ENCODE measurements at regions not wholly inside any gene's neighbourhood (a gene's known extent, or its start where the extent isn't known, plus 50 kb on each side); places are given as distances from the start of the nearest gene placed in this dataset.

DNA sequence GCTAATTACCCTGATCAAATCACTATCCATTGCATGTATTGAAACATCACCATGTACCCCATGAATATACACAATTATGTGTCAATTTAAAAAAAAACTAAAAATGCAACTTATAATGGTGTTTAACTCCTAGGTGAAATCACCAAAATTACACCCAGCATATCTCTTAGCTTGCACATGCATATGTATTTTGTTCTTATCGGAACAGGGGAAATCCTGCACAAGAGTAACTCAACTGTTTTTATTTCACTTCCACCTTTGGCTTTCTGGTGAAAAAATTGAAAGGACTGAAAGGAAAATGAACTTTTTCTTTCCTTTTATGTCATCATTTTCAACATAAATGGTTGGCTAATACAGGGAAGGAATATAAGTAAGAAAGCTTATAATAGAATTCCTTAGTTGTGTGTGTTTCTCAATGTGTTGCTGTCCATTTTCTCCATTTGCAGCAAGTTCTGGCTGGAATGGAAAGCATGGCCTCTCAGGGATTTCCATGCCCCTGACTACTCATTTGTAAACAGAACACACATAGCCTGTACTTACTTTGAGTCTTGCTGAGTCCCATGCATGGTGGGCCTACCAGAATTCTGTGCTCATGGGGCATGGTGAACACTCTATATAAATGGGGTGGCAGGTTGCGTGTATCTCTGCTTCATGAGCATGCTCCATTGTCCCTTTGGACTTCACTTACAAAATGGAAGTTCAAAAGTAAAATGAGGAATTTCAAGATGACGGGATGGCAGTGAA is 462.0 kb downstream of the HS3ST3B1 start:
- no peak overlapping the region for H3K4me3 ChIP-seq (ENCODE audit: low read depth, low read length)
- no peaks in the 10 kb centered on the region for H3K9me3 ChIP-seq (ENCODE audit: severe bottlenecking)
- no peak for TF ChIP-seq CTCF (IDR thresholded peaks at IDR 0.05; ENCODE audit: low read depth, low read length)
- no peak overlapping the region for H3K27ac ChIP-seq
- DNase-seq: no peak
- no peaks in the 10 kb centered on the region for H3K27me3 ChIP-seq (ENCODE audit: insufficient read depth, low read depth, severe bottlenecking)
- no peaks in the 10 kb centered on the region for H3K36me3 ChIP-seq

DNA sequence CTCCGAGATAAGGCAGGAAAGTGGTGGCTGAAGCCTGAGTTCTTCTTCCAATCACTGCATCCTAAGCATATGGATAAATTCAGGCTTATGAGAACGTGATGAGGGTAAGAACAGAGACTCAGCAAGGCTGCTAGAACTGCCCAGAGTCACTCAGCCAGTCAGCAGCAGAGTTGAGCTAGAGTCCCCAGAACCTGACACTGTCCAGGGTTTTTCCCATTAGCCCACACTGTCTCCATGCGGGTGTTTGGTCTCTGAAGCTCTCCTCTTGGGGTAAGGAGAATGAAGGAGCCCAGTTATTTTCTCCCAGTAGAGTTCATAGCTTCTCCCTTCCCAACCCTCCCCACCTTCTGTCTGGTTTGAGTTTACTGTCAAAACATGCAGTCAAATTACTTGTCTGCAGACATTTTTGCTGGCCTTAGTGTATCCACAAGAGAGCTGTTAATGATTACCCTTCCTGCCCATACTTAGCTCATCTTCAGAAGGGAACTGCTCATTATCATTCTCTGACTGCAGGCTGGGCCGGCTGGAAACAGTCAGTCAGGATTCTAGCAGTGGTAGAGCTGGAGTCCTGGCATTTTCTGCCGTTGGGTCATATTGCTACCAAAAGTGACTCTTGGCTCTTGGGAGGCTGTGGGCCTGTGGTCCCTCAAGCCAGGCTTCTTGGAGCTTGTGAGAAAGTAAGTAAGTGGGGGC is 460.0 kb downstream of the HS3ST3B1 start:
- no peaks in the 10 kb centered on the region for H3K36me3 ChIP-seq
- no peaks in the 10 kb centered on the region for H3K9me3 ChIP-seq (ENCODE audit: severe bottlenecking)
- no peak for TF ChIP-seq CTCF (IDR thresholded peaks at IDR 0.05; ENCODE audit: low read depth, low read length)
- no peaks in the 10 kb centered on the region for H3K27me3 ChIP-seq (ENCODE audit: insufficient read depth, low read depth, severe bottlenecking)
- H3K4me3 ChIP-seq (ENCODE audit: low read depth, low read length): no peak overlapping the region
- no peak overlapping the region for H3K27ac ChIP-seq
- no peak for DNase-seq

DNA sequence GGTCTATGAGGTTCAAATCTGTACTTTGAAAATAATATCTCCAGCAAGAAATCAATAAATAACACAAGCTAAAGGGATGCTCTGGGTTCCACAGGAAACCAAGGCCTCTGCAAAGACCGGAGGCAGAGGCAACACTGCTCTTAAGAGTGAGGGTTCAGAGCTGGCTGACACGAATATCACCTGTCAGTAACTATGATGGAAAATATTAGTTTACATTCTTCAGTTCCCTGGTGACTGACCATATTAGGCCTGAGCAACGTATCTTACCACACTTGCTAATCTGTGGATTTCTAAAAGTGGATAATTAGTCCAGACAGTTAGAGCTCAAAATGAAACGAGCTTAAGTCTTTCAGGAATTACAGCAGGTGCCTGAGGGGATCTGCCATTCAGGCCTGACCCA is 459.3 kb downstream of the HS3ST3B1 start:
- no peak for TF ChIP-seq CTCF (IDR thresholded peaks at IDR 0.05; ENCODE audit: low read depth, low read length)
- no peaks in the 10 kb centered on the region for H3K36me3 ChIP-seq
- H3K9me3 ChIP-seq (ENCODE audit: severe bottlenecking): no peaks in the 10 kb centered on the region
- no peaks in the 10 kb centered on the region for H3K27me3 ChIP-seq (ENCODE audit: insufficient read depth, low read depth, severe bottlenecking)
- no peak overlapping the region for H3K4me3 ChIP-seq (ENCODE audit: low read depth, low read length)
- no peak overlapping the region for H3K27ac ChIP-seq
- DNase-seq: peak; percentile 41

- Histone ChIP-seq H3K9me3 (ENCODE audit: severe bottlenecking) (no peaks in the 10 kb centered on the region), H3K4me3 (ENCODE audit: low read depth, low read length) (no peak overlapping the region), H3K27me3 (ENCODE audit: insufficient read depth, low read depth, severe bottlenecking) (no peaks in the 10 kb centered on the region), H3K27ac (no peak overlapping the region), H3K36me3 (no peaks in the 10 kb centered on the region)
- no peak for TF ChIP-seq CTCF (IDR thresholded peaks at IDR 0.05; ENCODE audit: low read depth, low read length)
- no peak for DNase-seq
Measured at GRCh38 chr17:14759325-14759724, 458.4 kb downstream of the HS3ST3B1 start.

DNA sequence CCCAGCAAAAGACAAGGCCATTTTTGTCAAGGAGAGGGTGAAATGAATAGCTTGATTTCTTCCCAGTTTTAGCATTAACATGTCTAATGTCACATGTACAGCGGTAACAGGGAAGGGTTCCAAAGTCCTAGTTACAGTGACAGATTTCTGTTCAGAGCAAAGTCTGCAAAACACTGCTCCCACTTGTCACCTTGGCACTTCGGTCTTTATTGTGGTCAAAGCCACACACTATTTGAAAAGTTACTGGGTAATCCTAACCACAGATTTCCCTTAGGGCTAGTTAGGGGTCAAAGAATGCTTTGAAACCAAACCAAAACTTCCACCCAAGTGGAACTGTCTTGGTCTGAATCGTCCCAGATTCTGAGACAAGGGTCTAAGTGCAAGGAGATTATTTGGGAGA is 455.6 kb downstream of the HS3ST3B1 start:
- no peaks in the 10 kb centered on the region for H3K36me3 ChIP-seq
- DNase-seq: no peak
- no peak overlapping the region for H3K27ac ChIP-seq

More for the DNA sequence above, 455.6 kb downstream of the HS3ST3B1 start:
- H3K4me3 ChIP-seq (ENCODE audit: low read depth, low read length): no peak overlapping the region
- H3K27me3 ChIP-seq (ENCODE audit: insufficient read depth, low read depth, severe bottlenecking): no peaks in the 10 kb centered on the region
- no peak for TF ChIP-seq CTCF (IDR thresholded peaks at IDR 0.05; ENCODE audit: low read depth, low read length)
- H3K9me3 ChIP-seq (ENCODE audit: severe bottlenecking): no peaks in the 10 kb centered on the region

Measured in WERI-Rb-1 (cell line).